SK-N-MC (cell line): ENCODE measurements at regions not wholly inside any gene's neighbourhood (a gene's known extent, or its start where the extent isn't known, plus 50 kb on each side); places are given as distances from the start of the nearest gene placed in this dataset.

Experiments
- EZH2 ChIP-seq: fragments of 200-600 bp; sonication (generic); IDR thresholded peaks from one replicate; pipeline ENCODE4 v1.6.1; 2017; ENCODE audit warnings: antibody characterized with exemption
- POLR2AphosphoS5 ChIP-seq: IDR thresholded peaks from 2 replicates; pipeline ENCODE4 v1.6.1; 2012; ENCODE audit warnings: mild to moderate bottlenecking, low read depth, low read length, borderline replicate concordance

DNA sequence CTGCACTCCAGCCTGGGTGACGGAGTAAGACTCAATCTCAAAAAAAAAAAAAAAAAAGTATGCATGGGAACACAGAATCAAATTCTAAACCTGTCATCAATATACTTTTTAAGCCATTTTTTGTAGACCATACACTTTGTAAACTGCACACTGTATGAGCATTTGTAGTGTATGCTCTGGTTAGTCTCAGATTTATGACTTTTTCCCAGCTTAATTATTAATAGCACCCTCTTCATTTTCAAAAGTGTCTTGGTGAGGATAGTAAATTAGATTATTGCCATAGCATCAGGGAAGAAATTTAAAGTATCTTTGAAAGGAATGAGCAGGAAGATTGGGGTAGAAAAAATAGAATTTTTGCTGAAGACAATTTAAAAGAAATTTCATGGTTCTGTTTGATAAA is 330.8 kb upstream of the RSPO3 start:
- no peak for TF ChIP-seq POLR2AphosphoS5
- TF ChIP-seq EZH2 = no peak
